HG02885 (cell line): ENCODE measurements at regions not wholly inside any gene's neighbourhood (a gene's known extent, or its start where the extent isn't known, plus 50 kb on each side); places are given as distances from the start of the nearest gene placed in this dataset.
"Not testable (repeated sequence)": the region's sequence is repeated elsewhere in the genome, so short reads cannot be mapped to it uniquely, and the experiment has no call there.

Experiments
- ATAC-seq: cut with Tn5 transposase; IDR thresholded peaks from one replicate; pipeline ENCODE4 v1.9.1; 2021; ENCODE audit warnings: mild to moderate bottlenecking; ENCODE audit not compliant: unreplicated experiment, poor library complexity

DNA sequence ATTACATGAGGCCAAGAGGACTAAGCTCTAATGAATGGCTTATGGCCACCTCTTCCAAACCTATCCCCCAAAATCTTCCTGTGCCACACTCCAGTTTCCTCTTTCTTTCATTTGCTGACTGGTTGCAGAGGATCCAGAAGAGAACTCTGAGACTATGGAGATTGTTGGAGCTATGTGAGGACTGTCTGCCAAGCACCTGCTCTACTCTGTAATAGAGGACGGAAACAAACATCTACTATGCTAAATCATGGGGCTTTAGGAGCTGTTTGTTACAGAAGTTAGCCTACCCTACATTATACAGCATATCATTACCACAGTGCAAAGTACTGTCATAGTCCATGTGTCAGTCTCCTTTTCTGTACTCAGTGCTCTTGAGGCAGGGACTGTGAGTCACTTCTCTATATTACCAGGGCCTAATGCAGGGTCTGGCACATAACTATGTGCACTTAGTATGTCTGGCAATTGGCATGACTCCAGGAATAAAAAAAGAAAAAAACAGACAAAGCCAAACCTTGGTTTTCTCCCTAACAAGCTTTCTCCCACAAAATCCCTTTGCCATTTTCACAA, 95.1 kb downstream of the RPAP3 start:
- no peak for ATAC-seq

DNA sequence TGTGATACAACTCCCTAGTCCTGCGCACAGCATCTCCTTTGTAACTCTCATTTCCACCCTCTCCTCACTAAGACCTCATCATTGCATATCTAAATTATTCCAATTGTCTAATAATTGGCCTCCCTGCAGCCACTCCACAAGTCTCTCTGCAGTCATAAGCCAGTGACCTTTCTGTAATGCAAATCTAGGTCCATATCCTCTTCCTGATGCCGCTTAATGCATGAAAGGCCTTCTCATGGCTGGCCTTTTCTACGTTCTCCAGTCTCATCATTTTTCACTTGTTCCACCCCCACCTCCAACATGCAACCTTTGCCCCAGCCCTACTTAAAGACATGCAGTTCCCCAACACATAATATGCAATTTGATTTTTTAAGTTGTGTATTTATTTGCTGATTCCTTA, 96.0 kb downstream of the RPAP3 start:
- ATAC-seq = no peak

DNA sequence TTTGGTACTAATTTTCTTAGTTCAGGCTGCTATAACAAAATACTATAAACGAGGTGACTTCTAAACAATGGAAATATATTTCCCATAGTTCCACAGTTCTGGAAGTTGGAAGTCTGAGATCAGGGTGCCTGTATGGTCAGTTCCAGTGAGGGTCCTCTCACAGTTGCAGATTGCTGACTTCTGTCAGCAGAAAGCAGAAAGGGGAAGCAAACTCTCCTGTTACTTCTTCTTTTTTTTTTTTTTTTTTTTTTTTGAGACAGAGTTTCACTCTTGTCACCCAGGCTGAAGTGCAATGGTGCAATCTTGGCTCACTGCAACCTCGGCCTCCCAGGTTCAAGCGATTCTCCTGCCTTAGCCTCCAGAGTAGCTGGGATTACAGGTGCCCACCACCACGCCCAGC, 97.2 kb downstream of the RPAP3 start:
- ATAC-seq = not testable (repeated sequence)

DNA sequence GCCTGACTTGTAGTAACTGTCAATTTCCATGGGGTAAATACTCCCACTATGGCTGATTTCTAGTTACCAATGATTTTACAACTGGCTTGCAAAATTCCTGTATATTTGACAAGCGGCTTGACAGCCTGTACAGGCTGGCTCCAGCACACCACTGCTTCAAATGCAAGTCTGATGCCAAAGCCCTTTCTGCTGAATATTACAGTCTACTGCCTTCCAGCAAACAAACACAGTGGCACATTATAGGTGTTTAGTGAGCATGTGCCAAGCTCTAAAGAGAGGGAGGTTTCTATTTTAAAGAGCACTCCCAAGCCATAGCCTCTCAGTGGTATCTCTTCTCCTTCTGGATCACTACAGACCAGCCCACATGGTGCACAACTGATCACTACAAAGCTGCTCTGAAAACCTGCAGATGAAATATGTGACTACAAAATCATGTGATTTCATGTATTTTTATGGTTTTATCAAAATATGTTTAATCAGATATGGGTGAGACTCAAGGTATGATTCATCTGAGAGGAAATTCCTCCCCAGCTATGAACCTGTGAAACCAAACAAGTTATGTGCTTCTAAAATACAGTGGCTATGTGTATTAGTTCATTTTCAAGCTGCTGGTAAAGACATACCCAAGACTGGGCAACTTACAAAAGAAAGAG, 101.5 kb downstream of the RPAP3 start:
- no peak for ATAC-seq

DNA sequence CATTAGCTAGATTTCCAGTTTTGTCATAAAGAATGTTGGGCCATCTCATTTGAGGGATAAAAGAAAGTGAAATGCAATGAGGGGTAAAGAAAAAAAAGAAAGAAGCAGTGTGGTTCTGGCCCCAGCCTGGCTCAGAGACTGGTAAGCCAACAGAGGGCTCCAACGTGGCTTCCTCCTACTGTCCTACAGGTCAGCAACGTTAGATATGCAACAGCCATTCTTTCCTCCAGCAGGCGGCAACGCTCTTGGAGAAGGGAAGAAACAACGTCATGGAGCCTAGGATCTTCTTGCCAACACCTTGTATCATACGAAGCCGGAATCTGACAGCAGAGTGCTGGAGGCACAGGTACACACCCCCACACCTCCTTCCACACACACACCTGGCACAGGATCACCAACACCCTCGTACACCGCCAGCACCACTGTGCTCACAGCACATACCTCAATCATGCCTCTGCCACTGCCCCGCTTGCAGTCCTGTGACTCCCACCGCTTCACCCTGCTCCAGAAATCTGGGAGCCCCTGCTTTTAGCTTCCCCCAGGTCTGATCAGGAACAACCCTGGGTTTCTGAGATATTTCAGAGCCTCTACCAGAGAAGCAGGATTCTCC, 102.8 kb downstream of the RPAP3 start:
- ATAC-seq = no peak

DNA sequence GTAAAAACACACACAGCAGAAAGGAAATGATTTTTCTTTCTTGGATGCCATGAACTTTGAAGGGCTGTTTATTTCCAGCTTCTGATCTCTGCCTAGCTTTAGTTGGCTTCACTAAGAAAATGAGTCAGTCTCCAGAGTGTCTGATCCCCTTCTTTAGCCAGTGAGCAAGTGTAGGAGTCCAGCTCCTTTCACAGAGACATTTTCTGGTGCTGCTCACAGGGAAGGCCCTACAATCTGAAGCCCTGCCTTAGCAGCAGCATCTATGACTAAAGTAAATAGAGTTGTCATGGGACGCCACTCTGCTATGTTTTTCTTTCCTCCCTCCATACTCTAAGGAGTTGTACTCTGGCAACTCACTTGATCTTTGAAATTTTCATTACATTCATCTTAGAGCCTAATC, 103.5 kb downstream of the RPAP3 start:
- ATAC-seq = no peak

DNA sequence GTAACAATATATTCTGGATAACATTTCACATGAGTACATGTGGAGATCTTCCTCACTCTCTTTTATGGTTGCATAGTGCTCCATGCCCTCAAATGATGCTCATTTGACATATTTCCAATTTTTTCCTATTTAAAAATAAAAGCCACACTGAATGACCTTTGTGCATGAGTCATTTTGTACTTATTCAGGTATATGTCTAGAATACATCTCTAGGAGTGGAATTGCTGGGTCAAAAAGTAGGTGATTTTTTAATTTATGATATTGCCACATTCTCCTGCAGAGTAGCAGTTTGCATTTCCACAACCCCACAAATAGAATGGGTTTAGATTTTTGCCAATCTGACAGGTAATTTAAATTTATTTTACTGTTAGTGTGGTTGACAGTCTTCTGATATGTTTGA, 104.8 kb downstream of the RPAP3 start:
- ATAC-seq = no peak

DNA sequence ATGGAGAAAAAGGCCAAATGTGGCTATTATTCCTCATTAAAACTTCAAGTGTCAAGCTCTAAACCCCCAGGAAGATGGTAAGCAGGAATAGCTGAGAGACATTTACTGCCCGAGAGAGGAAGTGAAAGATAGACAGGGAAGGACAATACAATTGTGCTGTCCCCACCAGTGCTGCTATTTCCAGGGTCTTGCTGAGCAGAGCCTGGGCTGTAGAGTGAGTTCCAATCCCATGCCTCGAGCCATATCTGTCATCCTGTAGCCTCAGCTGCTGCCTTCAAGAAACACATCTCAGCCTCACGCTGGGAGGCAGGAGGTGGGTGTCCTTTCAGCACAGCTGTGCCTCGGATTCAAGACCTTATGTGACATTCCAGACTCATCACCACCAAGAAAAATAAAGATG, 114.0 kb downstream of the RPAP3 start:
- no peak for ATAC-seq

DNA sequence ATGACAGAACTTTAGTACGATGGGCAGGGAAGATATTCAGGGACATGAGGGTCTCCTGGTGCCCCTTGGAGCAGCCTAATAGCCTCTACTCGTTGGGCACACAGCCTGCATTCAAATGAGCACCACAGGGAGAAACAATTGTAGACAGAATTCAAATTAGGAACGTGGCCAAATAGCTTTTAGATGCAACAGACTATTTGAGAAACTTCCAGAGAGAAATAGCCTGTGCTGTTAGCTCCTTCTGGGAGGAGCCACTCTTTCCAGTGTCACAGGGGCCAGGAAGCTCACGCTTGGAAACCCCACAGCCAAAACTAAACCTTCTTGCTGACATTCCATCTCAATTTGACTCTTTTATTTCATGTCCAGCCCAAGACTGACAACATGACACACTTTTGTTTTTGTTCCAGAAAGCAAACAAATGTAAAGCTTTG, 114.5 kb downstream of the RPAP3 start:
- no peak for ATAC-seq

DNA sequence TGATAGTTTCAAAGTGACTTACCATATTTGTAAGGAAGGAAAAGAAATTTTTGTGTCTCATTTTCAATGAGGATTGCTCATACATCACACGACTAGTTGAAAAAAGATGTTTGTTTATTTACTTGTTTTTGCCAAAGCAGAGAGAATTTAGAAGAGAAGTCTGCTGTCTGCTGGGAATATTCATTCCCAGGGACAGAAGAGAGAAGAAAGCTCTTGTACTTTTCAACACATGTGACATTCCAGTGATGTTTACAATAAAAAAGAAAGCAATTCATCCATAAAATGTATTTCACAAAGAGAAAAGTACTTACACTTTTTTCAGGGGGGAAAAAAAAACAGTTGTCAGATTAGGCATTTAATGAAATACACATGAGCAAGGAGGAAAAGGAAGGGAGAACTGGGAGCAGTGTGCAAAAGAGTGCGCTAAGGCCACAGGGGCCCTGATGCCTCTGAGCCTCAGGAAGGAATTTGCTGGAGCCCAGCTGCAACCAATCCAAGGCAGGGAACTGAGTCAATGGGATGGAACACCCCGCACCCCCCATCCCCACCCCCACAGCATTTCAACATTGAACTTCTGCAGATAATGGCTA, 115.0 kb downstream of the RPAP3 start:
- no peak for ATAC-seq

DNA sequence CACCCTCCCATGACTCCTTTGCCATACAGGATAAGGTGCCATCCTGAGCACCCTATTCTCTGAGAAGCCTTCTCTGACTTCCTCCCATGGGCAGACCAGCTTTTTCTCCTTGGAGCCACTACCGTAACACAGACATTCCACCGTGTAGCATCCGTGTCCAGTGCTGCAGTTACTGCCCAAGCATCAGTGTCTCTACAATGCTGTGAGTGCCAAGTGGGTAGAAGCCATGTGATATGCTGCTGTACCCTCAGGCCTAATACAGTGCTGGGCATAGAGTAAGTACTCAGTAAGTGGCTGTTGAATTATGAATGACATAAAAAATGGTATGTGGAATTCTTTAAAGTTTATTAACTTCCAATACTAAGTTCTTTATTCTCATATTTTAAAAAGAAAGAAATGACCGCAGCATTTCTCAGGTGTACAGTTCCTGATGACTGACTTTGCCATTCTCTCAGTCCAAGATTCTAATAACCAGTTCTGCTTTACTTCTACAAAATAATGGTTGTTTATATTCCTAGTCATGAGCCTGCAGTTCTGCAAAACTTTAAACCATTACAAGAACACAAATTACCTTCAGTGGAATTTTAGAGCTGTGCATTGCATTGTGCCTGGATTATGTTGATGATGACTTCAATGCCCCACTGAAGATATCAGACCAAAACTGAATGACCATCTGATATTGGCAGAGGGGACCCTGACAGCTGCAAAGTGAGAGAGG, 118.7 kb downstream of the RPAP3 start:
- ATAC-seq = no peak

DNA sequence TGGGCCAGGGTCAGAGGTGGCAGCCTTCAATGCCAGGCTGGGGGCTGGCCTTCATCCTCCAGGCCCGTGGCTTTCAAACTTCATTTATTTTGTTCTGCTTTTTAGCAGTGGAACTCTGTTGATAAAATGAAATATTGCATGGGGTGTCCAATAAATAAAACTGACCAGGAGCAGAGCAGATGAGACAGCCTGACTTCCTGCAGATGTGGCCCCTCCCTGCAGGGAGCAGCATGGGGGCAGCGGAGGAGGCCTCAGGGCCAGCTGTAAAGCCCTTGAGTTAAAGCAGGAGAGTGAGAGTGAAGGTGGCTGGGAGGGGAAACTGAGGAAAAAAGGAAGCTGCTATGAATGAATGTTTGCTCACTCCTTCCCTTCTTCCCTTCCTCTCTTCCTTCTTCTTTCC, 120.3 kb downstream of the RPAP3 start:
- no peak for ATAC-seq

DNA sequence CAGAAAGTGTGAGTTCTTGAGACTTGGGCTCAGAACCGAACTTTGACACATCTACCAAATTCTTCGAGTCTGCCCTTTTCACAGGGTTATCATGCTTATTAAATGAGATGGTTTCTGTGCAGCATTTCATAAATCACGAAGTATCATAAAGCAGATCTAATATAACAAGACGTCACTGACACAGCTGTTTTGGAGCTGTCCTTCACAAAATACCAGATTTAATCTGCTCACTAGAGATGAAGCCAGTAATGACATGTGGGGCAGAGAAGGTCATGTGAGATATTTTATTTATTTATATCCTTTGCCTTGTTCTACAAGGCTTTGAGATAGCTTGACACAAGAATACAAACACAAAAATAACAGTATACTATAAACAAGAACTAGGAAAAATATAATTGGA, 127.0 kb downstream of the RPAP3 start:
- ATAC-seq = no peak

DNA sequence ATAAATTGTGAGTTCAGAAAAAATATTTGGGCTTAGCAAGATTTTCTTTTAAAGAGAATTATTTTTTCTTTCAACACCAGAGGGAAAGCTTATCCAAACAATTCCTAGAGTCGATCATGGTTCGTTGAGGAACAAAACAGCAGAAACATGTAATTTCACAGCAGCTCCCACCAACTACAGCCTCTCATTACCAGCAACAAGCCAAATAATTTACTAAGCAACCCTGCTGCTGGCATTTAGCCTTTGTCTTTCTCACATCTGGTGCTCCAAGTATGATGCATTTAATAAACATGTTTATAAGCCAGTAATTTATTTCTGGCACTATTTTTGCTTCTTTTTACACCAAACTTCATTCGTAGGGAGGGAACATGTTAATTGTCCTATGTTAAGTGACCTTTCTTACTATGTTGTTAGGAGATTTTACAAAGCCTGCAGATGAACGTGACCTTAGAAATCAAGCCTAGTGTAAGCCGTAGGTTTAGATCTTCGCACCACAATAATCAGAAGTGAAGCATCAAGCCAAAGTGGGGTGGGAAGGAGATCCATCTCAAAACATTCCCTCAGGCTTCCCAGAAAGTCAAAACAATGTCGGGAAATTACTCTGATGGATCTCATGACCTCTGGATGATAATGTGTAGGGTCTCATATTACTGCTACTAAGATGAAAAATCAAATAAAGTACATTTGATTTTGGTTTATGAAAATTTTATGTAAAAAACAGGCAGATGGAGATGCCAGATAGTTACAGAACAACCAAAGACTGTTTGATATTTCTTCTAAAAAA, 128.4 kb downstream of the RPAP3 start:
- no peak for ATAC-seq

DNA sequence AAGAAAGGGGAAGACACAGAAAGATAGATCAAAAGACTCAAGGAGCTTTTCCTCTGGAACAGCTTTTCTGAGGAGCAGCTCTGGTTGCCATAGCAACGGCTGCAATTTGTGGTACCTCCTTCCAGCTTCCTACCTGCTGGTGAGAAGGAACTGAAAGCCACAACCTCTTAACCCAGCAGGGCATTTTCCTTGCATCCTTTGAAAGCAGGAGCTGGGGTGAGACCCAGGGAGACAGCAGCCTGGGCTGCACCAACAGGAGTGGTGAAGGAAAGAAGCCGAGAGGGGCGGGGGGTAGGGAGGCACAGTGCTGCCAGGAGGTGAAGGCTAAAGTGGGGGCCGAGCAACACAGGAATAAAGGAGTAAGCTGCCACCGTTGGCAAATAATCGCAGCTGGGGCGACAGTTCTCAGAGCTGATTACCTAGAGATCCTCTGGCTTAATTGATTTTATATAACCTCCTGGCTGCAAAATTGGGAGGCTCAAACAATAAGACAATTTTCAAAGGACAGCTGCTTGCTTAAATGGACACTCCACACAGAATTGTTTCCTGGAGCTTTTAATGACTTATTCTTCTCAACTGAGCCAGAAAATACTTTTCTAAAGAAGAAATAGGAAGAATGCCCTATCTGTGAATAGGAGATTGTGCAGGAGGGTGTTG, 129.4 kb downstream of the RPAP3 start:
- ATAC-seq = no peak

DNA sequence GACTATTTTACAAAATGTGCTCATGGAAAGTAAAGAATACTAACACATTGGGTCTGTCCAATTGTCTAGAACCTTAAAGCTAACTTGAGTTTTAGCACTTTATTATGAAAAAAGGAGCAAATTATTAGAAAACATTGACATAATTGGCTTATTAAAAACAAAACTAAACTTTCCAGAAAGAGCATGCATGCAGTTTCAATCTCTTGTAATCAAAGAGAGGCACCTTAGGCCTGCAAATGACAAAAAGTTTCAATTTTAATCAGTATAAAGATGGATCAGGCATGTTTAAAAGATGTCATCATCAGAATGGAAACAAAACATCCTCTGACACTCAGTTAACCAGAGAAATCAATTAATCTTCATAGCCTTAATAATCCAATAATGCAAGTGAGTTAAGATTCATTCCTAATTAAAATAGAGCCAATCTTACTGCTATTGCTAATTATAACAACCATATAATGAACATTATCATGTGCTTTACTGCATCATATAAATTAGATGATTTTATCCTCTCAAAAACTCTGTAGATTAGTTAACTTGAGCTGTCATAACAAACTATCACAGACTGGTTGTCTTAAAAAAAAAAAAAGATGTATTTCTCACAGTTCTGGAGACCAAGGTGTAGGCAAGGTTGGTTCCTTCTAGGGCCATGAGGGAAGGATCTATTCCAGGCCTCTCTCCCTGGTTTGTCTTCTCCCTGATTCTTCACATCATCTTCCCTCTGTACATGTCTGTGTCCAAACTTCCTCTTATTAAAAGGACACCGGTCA, 131.4 kb downstream of the RPAP3 start:
- ATAC-seq = no peak

DNA sequence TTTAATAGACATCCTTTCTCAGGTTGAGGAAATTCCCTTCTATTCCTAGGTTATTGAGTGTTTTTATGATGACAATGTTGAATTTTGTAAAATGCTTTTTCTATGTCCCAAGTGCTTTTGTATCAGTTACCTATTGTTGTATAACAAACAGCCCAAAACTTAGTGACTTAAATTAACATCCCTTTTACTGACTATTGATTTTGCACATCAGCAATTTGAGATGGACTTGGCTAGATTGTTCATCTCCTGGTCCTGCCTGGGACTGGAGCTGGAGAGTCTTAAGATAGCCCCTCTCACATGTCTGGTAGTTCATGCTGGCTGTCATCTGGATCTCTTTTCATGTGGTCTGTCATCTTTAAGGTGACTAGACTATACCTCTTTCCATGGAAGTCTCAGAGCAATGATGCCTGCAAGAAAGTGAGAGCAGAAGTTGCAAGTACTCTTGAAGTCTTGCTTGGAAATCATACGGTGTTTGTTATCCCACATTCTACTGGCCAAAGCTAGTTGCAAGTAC, 132.6 kb downstream of the RPAP3 start:
- no peak for ATAC-seq

DNA sequence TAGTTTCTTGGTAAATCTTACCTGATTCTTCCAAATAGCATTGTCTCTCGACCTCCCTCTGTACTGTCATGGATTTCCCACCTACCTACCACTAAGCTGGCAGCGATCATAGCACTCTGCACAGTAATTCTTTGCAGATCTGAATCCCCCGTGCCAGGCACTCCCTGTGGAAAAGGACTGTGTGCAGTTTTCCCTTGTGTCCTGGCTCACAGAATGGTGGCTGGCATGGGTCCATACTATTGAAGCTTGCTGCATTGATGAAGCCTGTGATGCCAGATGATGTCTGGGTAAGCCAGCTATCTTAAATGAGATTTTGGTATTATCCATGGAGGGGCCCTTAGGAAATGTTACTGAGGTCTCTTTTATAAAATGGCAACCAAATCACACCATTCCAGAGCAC, 135.7 kb downstream of the RPAP3 start:
- ATAC-seq = no peak

DNA sequence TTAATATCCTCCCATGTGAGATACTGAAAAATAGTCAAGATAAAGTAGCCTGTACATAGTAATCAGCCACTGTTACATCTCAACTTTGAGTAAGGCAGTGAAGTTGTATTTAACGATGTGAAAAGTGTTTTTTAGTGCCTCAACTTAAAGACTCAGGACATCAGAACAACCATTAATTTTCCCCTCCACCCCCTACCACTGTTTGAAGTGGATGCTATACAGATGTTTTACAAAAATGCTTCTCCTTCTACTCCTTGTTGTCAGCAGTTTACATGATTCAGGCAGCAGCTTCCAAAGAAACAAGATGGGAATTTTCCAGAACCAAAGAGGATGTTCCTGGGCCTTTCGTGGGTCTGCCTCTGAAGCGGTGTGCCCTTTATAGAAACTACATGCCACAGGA, 143.6 kb downstream of the RPAP3 start:
- no peak for ATAC-seq
